Tibial nerve (tissue), 4 donors: ENCODE measurements at regions not wholly inside any gene's neighbourhood (a gene's known extent, or its start where the extent isn't known, plus 50 kb on each side); places are given as distances from the start of the nearest gene placed in this dataset.
"Not testable (repeated sequence)": the region's sequence is repeated elsewhere in the genome, so short reads cannot be mapped to it uniquely, and the experiment has no call there.

Experiments
- DNase-seq, 2 donors: peaks; one replicate each; pipeline ENCODE4 v3.0.0-alpha.2; 2019; ENCODE audit warnings: low spot score in 2 of 2
- H3K27ac ChIP-seq, 4 donors: fragments of 200-600 bp; sonication (generic) in 3 of 4; one replicate each; pipeline ENCODE4 v1.5.1; 2017 to 2019; ENCODE audit warnings: mild to moderate bottlenecking in 1 of 4
- H3K27me3 ChIP-seq, 2 donors: fragments of 200-600 bp; sonication (generic) in 1 of 2; one replicate each; pipeline versions ENCODE4 v1.5.1 to v1.6.0; 2017 to 2019
- H3K36me3 ChIP-seq, 3 donors: fragments of 200-600 bp; sonication (generic); one replicate each; pipeline ENCODE4 v1.5.1; 2018 to 2019
- H3K4me1 ChIP-seq, 4 donors: fragments of 200-600 bp; sonication (generic) in 3 of 4; one replicate each; pipeline ENCODE4 v1.5.1; 2017 to 2019
- H3K4me3 ChIP-seq, 4 donors: fragments of 200-600 bp; sonication (generic) in 3 of 4; one replicate each; pipeline ENCODE4 v1.5.1; 2017 to 2019; ENCODE audit warnings: mild to moderate bottlenecking in 1 of 4, moderate library complexity in 1 of 4
- H3K9me3 ChIP-seq, 4 donors: fragments of 200-600 bp; sonication (generic) in 3 of 4; one replicate each; pipeline ENCODE4 v1.5.1; 2017 to 2019
- CTCF ChIP-seq, 5 experiments: fragments of 200-600 bp in 3 of 5; fragments of 450-650 bp in 2 of 5; sonication (generic) in 3 of 5; IDR thresholded peaks; one replicate each; pipeline ENCODE4 v1.5.1; 2016 to 2019; ENCODE audit warnings: antibody characterized with exemption in 5 of 5, mild to moderate bottlenecking in 3 of 5, moderate library complexity in 2 of 5
- EP300 ChIP-seq, 2 donors: sonication (generic); formaldehyde crosslinking; IDR thresholded peaks; one replicate each; pipeline ENCODE4 v1.6.1; 2017; ENCODE audit warnings: antibody characterized with exemption in 2 of 2, mild to moderate bottlenecking in 1 of 2
- POLR2A ChIP-seq, 2 donors: fragments of 450-650 bp; IDR thresholded peaks; one replicate each; pipeline ENCODE4 v1.6.1; 2017; ENCODE audit warnings: antibody characterized with exemption in 2 of 2, mild to moderate bottlenecking in 2 of 2, moderate library complexity in 2 of 2
- whole genome bisulfite sequencing, 2 donors: methylation state at CpG; one replicate each; pipeline ENCODE4 v1.1.5; 2018; 5-methylcytosine and 5-hydroxymethylcytosine counted together

GRCh38 chr9:87402537-87402936 is 95.1 kb upstream of the DAPK1 start:
- 90% methylated on average over 3 of the region's 3 CpGs for WGBS, 2 donors
- Histone ChIP-seq H3K36me3 (no peaks in the 10 kb centered on the region), H3K9me3 (no peaks in the 10 kb centered on the region), H3K4me1 (peaks cover 0 to 21% (median 0%) of the 10 kb centered on the region in 4 donors), H3K27me3 (no peaks in the 10 kb centered on the region), H3K27ac (no peak overlapping the region), H3K4me3 (no peak overlapping the region)
- TF ChIP-seq POLR2A (IDR thresholded peaks at IDR 0.05) (no peak), EP300 (IDR thresholded peaks at IDR 0.05) (no peak), CTCF (IDR thresholded peaks at IDR 0.05) (no peak)
- no peak for DNase-seq

- H3K4me3 ChIP-seq = no peak overlapping the region
- H3K27ac ChIP-seq = peak overlapping the region in 1 of 4 donors; percentile 59
- WGBS, 2 donors = 28 to 38% methylated on average over 3 of the region's 3 CpGs
- peaks cover 0 to 21% (median 0%) of the 10 kb centered on the region in 4 donors for H3K4me1 ChIP-seq
- H3K9me3 ChIP-seq = no peaks in the 10 kb centered on the region
- no peaks in the 10 kb centered on the region for H3K27me3 ChIP-seq
- TF ChIP-seq EP300 (IDR thresholded peaks at IDR 0.05) (peak; percentile 54 to 77), POLR2A (IDR thresholded peaks at IDR 0.05) (no peak)
- DNase-seq = peak; percentile 50 to 76
- H3K36me3 ChIP-seq = no peaks in the 10 kb centered on the region
These were observed 91.8 kb upstream of the DAPK1 start for GRCh38 chr9:87405677-87406542.

GRCh38 chr9:87406543-87407166 is 91.0 kb upstream of the DAPK1 start:
- peaks cover 0 to 21% (median 0%) of the 10 kb centered on the region in 4 donors for H3K4me1 ChIP-seq
- TF ChIP-seq EP300 (IDR thresholded peaks at IDR 0.05) (no peak), CTCF (IDR thresholded peaks at IDR 0.05) (no peak), POLR2A (IDR thresholded peaks at IDR 0.05) (no peak)
- H3K9me3 ChIP-seq = no peaks in the 10 kb centered on the region
- 60 to 61% methylated on average over 4 of the region's 4 CpGs for WGBS, 2 donors
- no peak for DNase-seq
- H3K27ac ChIP-seq = peak overlapping the region in 1 of 4 donors; percentile 13
- no peak overlapping the region for H3K4me3 ChIP-seq
- no peaks in the 10 kb centered on the region for H3K27me3 ChIP-seq
- H3K36me3 ChIP-seq = no peaks in the 10 kb centered on the region

- H3K9me3 ChIP-seq, H3K4me3 ChIP-seq: not testable (repeated sequence)
- WGBS, 2 donors = 72 to 73% methylated on average over 16 of the region's 16 CpGs
These were observed 87.3 kb upstream of the DAPK1 start for GRCh38 chr9:87410047-87411005.

GRCh38 chr9:87420884-87421283 is 76.8 kb upstream of the DAPK1 start:
- Histone ChIP-seq H3K27me3 (no peaks in the 10 kb centered on the region), H3K36me3 (no peaks in the 10 kb centered on the region), H3K9me3 (peaks cover 0 to 18% (median 0%) of the 10 kb centered on the region in 4 donors), H3K27ac (no peak overlapping the region), H3K4me3 (no peak overlapping the region), H3K4me1 (no peaks in the 10 kb centered on the region)
- DNase-seq = no peak
- WGBS, 2 donors = 90 to 94% methylated on average over 1 of the region's 1 CpG
- no peak for TF ChIP-seq CTCF (IDR thresholded peaks at IDR 0.05)
- TF ChIP-seq POLR2A (IDR thresholded peaks at IDR 0.05) = no peak
- TF ChIP-seq EP300 (IDR thresholded peaks at IDR 0.05) = no peak

More at GRCh38 chr9:87410047-87411005, 87.3 kb upstream of the DAPK1 start:
- not testable (repeated sequence) for H3K27ac ChIP-seq, DNase-seq, H3K36me3 ChIP-seq, H3K27me3 ChIP-seq
- H3K4me1 ChIP-seq = peaks cover 0 to 14% (median 0%) of the 10 kb centered on the region in 4 donors
